ENCODE measurements at regions not wholly inside any gene's neighbourhood (a gene's known extent, or its start where the extent isn't known, plus 50 kb on each side); places are given as distances from the start of the nearest gene placed in this dataset.
"Not testable (repeated sequence)": the region's sequence is repeated elsewhere in the genome, so short reads cannot be mapped to it uniquely, and the experiment has no call there.

- DNase-seq (ENCODE audit: low read depth): no peak
- TF ChIP-seq CTCF (conservative IDR thresholded peaks at IDR 0.05; ENCODE audit: low read depth, low read length): no peak
- no peak overlapping the region for H3K4me3 ChIP-seq (ENCODE audit: low read length)
Observed at GRCh38 chr2:182652326-182652725, 63.7 kb upstream of the DNAJC10 start.

GRCh38 chr2:182655750-182656149 is 60.3 kb upstream of the DNAJC10 start:
- DNase-seq (ENCODE audit: low read depth): no peak
- no peak overlapping the region for H3K4me3 ChIP-seq (ENCODE audit: low read length)
- TF ChIP-seq CTCF (conservative IDR thresholded peaks at IDR 0.05; ENCODE audit: low read depth, low read length): no peak

- DNase-seq (ENCODE audit: low read depth): no peak
- TF ChIP-seq CTCF (conservative IDR thresholded peaks at IDR 0.05; ENCODE audit: low read depth, low read length): no peak
- no peak overlapping the region for H3K4me3 ChIP-seq (ENCODE audit: low read length)
Observed at GRCh38 chr2:182664212-182664611, 51.8 kb upstream of the DNAJC10 start.

GRCh38 chr2:182665500-182665899 is 50.6 kb upstream of the DNAJC10 start:
- not testable (repeated sequence) for H3K4me3 ChIP-seq (ENCODE audit: low read length); DNase-seq (ENCODE audit: low read depth)

All from retinal pigment epithelial cell (primary cell).